ENCODE measurements at regions not wholly inside any gene's neighbourhood (a gene's known extent, or its start where the extent isn't known, plus 50 kb on each side); places are given as distances from the start of the nearest gene placed in this dataset.

DNA sequence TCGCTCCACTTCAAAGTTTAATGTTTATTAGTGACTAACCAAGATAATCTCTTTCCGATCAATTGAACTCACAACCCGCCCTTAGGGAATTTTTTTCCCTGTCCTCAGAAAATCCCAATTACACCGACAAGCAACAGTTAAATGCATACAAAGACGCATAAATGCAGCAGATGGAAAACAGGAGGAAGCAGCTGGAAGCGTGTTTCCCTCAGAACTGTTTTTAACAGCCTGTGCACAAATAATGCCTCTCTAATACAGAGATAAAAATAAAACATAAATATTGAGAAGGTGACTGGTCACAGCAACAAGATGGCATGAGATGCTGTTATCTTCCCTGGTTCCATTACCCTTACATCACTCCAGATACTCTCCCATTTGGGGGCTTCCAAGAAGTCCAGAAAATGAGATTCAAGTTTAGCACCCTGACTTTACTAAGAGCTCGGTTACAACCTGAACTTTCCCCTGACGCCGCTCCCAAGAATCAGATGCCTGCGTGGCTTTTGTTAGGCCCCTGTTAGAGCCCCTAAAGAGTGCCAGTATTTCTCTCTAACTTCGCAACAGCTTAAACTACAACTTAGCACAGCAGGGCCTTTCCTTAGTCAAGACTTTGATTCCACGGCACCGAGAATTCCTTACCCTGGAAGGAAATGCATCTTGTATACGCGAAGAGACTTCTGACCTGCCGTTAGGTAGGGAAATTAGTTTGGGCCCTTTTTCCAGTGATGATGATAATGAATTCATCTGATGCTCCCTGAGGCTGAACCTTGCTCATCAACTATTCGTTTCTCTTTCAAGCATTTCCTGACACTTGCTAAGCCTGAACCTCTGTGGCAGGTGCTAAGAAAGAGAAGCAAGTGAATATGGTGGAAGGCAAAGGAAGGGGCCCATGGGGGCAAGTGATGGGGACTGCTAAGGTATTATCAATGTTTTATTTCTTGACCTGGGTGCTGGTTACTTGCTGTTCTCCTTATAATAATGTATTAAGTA, 137.7 kb upstream of the SMYD2 start:
- TF ChIP-seq, protein P1, sequence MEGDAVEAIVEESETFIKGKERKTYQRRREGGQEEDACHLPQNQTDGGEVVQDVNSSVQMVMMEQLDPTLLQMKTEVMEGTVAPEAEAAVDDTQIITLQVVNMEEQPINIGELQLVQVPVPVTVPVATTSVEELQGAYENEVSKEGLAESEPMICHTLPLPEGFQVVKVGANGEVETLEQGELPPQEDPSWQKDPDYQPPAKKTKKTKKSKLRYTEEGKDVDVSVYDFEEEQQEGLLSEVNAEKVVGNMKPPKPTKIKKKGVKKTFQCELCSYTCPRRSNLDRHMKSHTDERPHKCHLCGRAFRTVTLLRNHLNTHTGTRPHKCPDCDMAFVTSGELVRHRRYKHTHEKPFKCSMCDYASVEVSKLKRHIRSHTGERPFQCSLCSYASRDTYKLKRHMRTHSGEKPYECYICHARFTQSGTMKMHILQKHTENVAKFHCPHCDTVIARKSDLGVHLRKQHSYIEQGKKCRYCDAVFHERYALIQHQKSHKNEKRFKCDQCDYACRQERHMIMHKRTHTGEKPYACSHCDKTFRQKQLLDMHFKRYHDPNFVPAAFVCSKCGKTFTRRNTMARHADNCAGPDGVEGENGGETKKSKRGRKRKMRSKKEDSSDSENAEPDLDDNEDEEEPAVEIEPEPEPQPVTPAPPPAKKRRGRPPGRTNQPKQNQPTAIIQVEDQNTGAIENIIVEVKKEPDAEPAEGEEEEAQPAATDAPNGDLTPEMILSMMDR (IDR thresholded peaks at IDR 0.05; ENCODE audit: borderline replicate concordance, extremely low read depth, low read length, poor library complexity, severe bottlenecking): no peak
- TF ChIP-seq EZH2 (IDR thresholded peaks at IDR 0.05; ENCODE audit: borderline replicate concordance, low read depth, low read length, severe bottlenecking): no peak

Data from DND-41 (cell line).